CD4-positive, alpha-beta T cell (primary cell): ENCODE measurements at regions not wholly inside any gene's neighbourhood (a gene's known extent, or its start where the extent isn't known, plus 50 kb on each side); places are given as distances from the start of the nearest gene placed in this dataset.

Source experiments
- ATAC-seq: fragments of 200-7000 bp; cut with Tn5 transposase; one replicate; pipeline ENCODE4 v1.10.0; 2022; ENCODE audit warnings: mild to moderate bottlenecking; ENCODE audit not compliant: poor library complexity
- CTCF ChIA-PET: fragments of 350-600 bp; sonication (Branson Sonifier 250); formaldehyde crosslinking; loops from one replicate; lab custom pipeline; 2021; ENCODE audit warnings: antibody characterized with exemption, inconsistent platforms; lab: Charles Lee
- POLR2A ChIA-PET: fragments of 350-600 bp; sonication (Branson Sonifier 250); formaldehyde crosslinking; loops from one replicate; lab custom pipeline; 2021; ENCODE audit warnings: antibody characterized with exemption, inconsistent platforms; lab: Charles Lee
- DNase-seq, 14 experiments: peaks; one replicate each; pipeline ENCODE4 v3.0.0-alpha.2; 2013 to 2020; ENCODE audit warnings: mixed read lengths in 2 of 14
- H3K27ac ChIP-seq, 2 donors: one replicate each; pipeline versions ENCODE4 v1.5.1 to v1.7.0; 2013; ENCODE audit warnings: low read length in 2 of 2, low read depth in 1 of 2, mild to moderate bottlenecking in 1 of 2
- H3K27me3 ChIP-seq, 2 experiments: 1 replicate in 1 of 2; 2 replicates in 1 of 2; pipeline versions ENCODE4 v1.6.1 to v1.7.0; 2013; ENCODE audit warnings: low read length in 2 of 2, control low read depth in 1 of 2, mild to moderate bottlenecking in 1 of 2, moderate library complexity in 1 of 2; ENCODE audit not compliant: insufficient read depth in 2 of 2, control insufficient read depth in 1 of 2
- H3K36me3 ChIP-seq: one replicate; pipeline ENCODE4 v1.6.1; 2013; ENCODE audit warnings: low read length, control low read depth; ENCODE audit not compliant: insufficient read depth
- H3K4me1 ChIP-seq: one replicate; pipeline ENCODE4 v1.6.1; 2013; ENCODE audit warnings: low read length, control low read depth; ENCODE audit not compliant: insufficient read depth
- H3K4me3 ChIP-seq: one replicate; pipeline ENCODE4 v1.5.1; 2013; ENCODE audit warnings: mild to moderate bottlenecking, low read length, moderate library complexity
- H3K9me3 ChIP-seq, 2 experiments: 1 replicate in 1 of 2; 2 replicates in 1 of 2; pipeline versions ENCODE4 v1.6.1 to v1.7.0; 2013; ENCODE audit warnings: low read length in 2 of 2, mild to moderate bottlenecking in 2 of 2, control low read depth in 1 of 2, moderate library complexity in 1 of 2; ENCODE audit not compliant: control insufficient read depth in 1 of 2, insufficient read depth in 1 of 2
- H3K27ac Mint-ChIP-seq: one replicate; pipeline ENCODE4 v1.8.0; 2020; ENCODE audit warnings: mixed read lengths
- H3K27me3 Mint-ChIP-seq: one replicate; pipeline ENCODE4 v1.8.0; 2021; ENCODE audit warnings: mixed read lengths
- H3K36me3 Mint-ChIP-seq: one replicate; pipeline ENCODE4 v1.8.0; 2021; ENCODE audit warnings: low read depth, mixed read lengths
- H3K4me1 Mint-ChIP-seq: one replicate; pipeline ENCODE4 v1.8.0; 2021; ENCODE audit warnings: low read depth, mixed read lengths
- H3K4me3 Mint-ChIP-seq: one replicate; pipeline ENCODE4 v1.8.0; 2020; ENCODE audit warnings: mild to moderate bottlenecking, mixed read lengths
- H3K9me3 Mint-ChIP-seq: one replicate; pipeline ENCODE4 v1.8.0; 2020; ENCODE audit warnings: mixed read lengths
- CTCF ChIP-seq: fragments of 200-600 bp; IDR thresholded peaks from one replicate; pipeline ENCODE4 v1.8.0; 2022; ENCODE audit warnings: antibody characterized with exemption, mild to moderate bottlenecking
- intact Hi-C, 2 experiments: fragments of 100-400 bp; cut with DNase I in 1 of 2; cut with micrococcal nuclease in 1 of 2; formaldehyde crosslinking; loops; one replicate each; pipeline versions ENCODE4 v1.15.1 to v1.9.0; 2023 to 2025; cut with DNase I, micrococcal nuclease

- Histone ChIP-seq H3K4me1 (no peaks in the 10 kb centered on the region), H3K27ac (no peak overlapping the region), H3K27me3 (no peaks in the 10 kb centered on the region), H3K9me3 (no peaks in the 10 kb centered on the region), H3K36me3 (no peaks in the 10 kb centered on the region), H3K4me3 (no peak overlapping the region)
- no peak for DNase-seq
- CTCF ChIA-PET = no interaction called here
- Mint-ChIP-seq H3K4me3 (no peak overlapping the region), H3K4me1 (no peaks in the 10 kb centered on the region), H3K9me3 (peaks cover 5% of the 10 kb centered on the region), H3K27ac (no peak overlapping the region), H3K27me3 (no peaks in the 10 kb centered on the region), H3K36me3 (no peaks in the 10 kb centered on the region)
- ATAC-seq = no peak
- POLR2A ChIA-PET = no interaction called here
- intact Hi-C loops = no loop called here
- TF ChIP-seq CTCF = no peak
Observed at GRCh38 chr11:43200031-43200430, 111.8 kb upstream of the API5 start.

GRCh38 chr11:43212279-43212678, 99.5 kb upstream of the API5 start:
- Mint-ChIP-seq H3K9me3 (peaks cover 12% of the 10 kb centered on the region), H3K27ac (no peak overlapping the region), H3K36me3 (no peaks in the 10 kb centered on the region), H3K4me1 (no peaks in the 10 kb centered on the region), H3K27me3 (no peaks in the 10 kb centered on the region), H3K4me3 (no peak overlapping the region)
- no peaks in the 10 kb centered on the region for H3K36me3 ChIP-seq
- no peaks in the 10 kb centered on the region for H3K4me1 ChIP-seq
- peaks cover 6 to 10% of the 10 kb centered on the region in 2 experiments for H3K9me3 ChIP-seq
- intact Hi-C loops = no loop called here
- ChIA-PET CTCF (no interaction called here), POLR2A (no interaction called here)
- no peak for ATAC-seq
- TF ChIP-seq CTCF = no peak
- H3K27ac ChIP-seq = no peak overlapping the region
- no peak overlapping the region for H3K4me3 ChIP-seq
- H3K27me3 ChIP-seq = no peaks in the 10 kb centered on the region
- peak in 1 of 14 experiments; percentile 2 for DNase-seq

- POLR2A ChIA-PET = no interaction called here
- H3K4me3 Mint-ChIP-seq = no peak overlapping the region
- H3K27me3 Mint-ChIP-seq = peaks cover under 1% of the 10 kb centered on the region
Observed at GRCh38 chr11:43214471-43214870, 97.3 kb upstream of the API5 start.

More at GRCh38 chr11:43214471-43214870, 97.3 kb upstream of the API5 start:
- Mint-ChIP-seq H3K27ac (no peak overlapping the region), H3K9me3 (peaks cover 7% of the 10 kb centered on the region), H3K4me1 (no peaks in the 10 kb centered on the region), H3K36me3 (no peaks in the 10 kb centered on the region)
- Histone ChIP-seq H3K9me3 (peaks cover 6 to 10% of the 10 kb centered on the region in 2 experiments), H3K36me3 (no peaks in the 10 kb centered on the region), H3K27ac (no peak overlapping the region), H3K4me3 (no peak overlapping the region), H3K27me3 (no peaks in the 10 kb centered on the region), H3K4me1 (no peaks in the 10 kb centered on the region)
- CTCF ChIA-PET = no interaction called here
- TF ChIP-seq CTCF = no peak
- no peak for ATAC-seq
- intact Hi-C loops = no loop called here
- DNase-seq = no peak
